ENCODE measurements at regions not wholly inside any gene's neighbourhood (a gene's known extent, or its start where the extent isn't known, plus 50 kb on each side); places are given as distances from the start of the nearest gene placed in this dataset.
"Not testable (repeated sequence)": the region's sequence is repeated elsewhere in the genome, so short reads cannot be mapped to it uniquely, and the experiment has no call there.

DNA sequence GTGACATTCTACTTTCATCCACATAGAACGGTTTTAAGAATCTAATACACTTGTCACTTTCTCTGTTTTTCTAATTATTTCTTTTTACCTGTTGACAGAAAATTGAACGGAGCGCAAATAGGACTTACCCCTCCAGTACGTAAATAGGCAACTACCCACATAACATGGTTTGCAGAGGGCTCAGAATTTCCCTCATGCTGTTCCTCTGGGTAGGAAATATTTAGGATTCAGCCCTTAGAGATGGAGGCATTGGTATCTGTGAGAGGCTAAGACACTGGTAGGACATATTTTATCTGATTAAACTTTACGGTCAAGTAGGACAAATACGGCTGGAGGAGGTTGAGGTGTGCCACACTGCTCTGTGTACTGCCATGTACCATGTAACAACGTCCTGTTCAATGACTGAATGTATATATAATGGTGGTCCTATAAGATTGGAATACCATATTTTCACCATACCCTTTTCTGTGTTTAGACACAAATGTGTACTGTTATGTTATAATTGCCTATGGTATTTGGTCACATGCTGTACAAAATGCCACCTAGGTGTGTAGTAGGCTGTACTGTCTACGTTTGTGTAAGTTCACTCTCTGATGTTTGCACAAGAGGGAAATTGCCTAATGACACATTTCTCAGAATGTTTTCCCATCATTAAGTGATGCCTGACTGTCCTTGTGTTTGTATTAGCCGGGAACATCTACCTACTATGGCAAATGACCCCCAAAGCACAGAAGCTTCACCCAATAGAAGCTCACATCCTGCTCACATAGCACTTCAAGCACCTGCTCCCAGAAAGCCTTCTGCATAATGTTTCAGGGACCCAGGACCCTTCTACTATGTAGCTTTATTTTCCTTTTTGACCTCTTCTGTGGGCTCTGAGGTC is 429.4 kb upstream of the AKR1E2 start:
- TF ChIP-seq, protein P1, sequence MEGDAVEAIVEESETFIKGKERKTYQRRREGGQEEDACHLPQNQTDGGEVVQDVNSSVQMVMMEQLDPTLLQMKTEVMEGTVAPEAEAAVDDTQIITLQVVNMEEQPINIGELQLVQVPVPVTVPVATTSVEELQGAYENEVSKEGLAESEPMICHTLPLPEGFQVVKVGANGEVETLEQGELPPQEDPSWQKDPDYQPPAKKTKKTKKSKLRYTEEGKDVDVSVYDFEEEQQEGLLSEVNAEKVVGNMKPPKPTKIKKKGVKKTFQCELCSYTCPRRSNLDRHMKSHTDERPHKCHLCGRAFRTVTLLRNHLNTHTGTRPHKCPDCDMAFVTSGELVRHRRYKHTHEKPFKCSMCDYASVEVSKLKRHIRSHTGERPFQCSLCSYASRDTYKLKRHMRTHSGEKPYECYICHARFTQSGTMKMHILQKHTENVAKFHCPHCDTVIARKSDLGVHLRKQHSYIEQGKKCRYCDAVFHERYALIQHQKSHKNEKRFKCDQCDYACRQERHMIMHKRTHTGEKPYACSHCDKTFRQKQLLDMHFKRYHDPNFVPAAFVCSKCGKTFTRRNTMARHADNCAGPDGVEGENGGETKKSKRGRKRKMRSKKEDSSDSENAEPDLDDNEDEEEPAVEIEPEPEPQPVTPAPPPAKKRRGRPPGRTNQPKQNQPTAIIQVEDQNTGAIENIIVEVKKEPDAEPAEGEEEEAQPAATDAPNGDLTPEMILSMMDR (IDR thresholded peaks at IDR 0.05; ENCODE audit: low read depth, low read length), result no peak
- Histone ChIP-seq H3K4me3 (ENCODE audit: low read depth, low read length) (no peak overlapping the region), H3K36me3 (no peaks in the 10 kb centered on the region), H3K4me1 (no peaks in the 10 kb centered on the region), H3K9me3 (no peaks in the 10 kb centered on the region), H3K27me3 (no peaks in the 10 kb centered on the region)
- DNase-seq, result no peak

DNA sequence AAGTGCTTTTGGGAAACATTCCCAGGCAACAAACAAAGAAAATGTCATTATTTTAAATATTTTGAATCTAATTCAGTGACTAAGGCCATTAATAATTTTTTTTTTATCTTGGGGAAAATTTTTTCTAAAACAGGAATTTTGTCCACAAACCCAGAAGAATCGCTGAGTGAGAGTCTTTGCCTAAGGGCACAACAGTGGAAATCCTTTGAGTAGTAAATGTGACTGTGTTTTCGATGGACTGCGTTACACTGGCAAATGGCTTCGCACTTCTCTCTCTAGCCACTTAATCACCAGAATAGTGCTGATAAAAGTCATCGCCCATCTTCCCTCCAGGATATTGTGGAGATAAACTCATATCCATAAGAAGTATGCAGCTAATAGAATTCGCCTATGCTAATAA is 430.3 kb upstream of the AKR1E2 start:
- Histone ChIP-seq H3K9me3 (no peaks in the 10 kb centered on the region), H3K27me3 (no peaks in the 10 kb centered on the region), H3K4me1 (no peaks in the 10 kb centered on the region), H3K4me3 (ENCODE audit: low read depth, low read length) (no peak overlapping the region), H3K36me3 (no peaks in the 10 kb centered on the region)
- no peak for DNase-seq
- TF ChIP-seq, protein P1 (IDR thresholded peaks at IDR 0.05; ENCODE audit: low read depth, low read length), result no peak

DNA sequence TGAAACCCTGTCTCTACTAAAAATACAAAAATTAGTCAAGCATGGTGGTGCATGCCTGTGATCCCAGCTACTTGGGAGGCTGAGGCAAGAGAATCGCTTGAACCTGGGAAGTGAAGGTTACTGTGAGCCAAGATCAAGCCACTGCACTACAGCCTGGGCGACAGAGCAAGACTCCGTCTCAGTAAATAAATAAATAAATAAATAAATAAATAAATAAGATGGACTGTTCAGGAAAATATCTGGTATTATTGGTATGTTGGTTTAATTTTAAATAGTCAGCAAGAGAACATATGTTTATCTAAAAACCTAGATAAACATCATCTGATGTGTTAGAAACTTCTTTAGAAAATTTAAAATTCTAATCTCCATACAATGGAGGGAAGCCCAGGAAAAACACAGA is 431.6 kb upstream of the AKR1E2 start:
- DNase-seq; H3K36me3 ChIP-seq; H3K4me1 ChIP-seq; H3K4me3 ChIP-seq (ENCODE audit: low read depth, low read length); H3K27me3 ChIP-seq; H3K9me3 ChIP-seq: not testable (repeated sequence)

DNA sequence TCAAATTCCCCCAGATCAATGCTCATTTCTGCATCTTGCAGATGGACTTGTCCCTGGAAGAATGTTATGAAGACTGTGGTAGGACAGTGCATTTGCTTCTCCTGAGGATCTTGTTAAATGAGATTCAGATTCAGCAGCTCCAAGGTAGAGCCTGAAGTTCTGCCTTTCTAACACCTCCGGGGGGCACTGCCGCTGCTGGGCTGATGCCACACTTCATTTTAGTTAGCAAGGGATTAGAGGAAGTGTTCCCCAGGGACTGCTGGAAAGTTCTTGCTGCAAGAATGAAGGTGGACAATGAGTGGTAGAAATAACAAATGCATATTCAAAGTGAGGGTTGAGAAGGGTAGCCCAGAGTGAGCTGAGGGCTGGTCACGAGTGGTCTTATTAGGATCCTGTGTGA is 434.3 kb upstream of the AKR1E2 start:
- Histone ChIP-seq H3K36me3 (no peaks in the 10 kb centered on the region), H3K4me1 (no peaks in the 10 kb centered on the region), H3K27me3 (no peaks in the 10 kb centered on the region), H3K4me3 (ENCODE audit: low read depth, low read length) (no peak overlapping the region), H3K9me3 (no peaks in the 10 kb centered on the region)
- DNase-seq, result no peak
- TF ChIP-seq, protein P1 (IDR thresholded peaks at IDR 0.05; ENCODE audit: low read depth, low read length), result no peak

DNA sequence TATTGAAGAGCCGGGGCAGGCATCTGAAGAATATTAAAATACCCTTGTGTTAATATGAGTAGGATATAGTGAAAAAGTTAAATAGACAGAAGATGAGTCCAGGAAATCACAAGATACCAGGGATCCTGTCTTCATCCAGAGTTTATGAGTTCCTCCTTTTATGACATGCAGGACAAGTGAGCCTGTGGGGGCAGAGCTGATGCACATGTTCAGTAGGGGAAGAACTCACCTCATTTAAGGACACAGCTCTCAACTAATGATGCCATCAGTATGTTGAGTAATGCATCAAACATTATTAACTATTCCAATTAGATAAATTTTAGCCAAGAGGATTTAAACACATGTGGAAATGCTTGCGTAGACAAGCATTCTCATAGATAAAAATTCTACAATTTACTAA is 435.8 kb upstream of the AKR1E2 start:
- TF ChIP-seq, protein P1 (IDR thresholded peaks at IDR 0.05; ENCODE audit: low read depth, low read length), result no peak
- H3K4me3 ChIP-seq (ENCODE audit: low read depth, low read length), result no peak overlapping the region
- no peak for DNase-seq

DNA sequence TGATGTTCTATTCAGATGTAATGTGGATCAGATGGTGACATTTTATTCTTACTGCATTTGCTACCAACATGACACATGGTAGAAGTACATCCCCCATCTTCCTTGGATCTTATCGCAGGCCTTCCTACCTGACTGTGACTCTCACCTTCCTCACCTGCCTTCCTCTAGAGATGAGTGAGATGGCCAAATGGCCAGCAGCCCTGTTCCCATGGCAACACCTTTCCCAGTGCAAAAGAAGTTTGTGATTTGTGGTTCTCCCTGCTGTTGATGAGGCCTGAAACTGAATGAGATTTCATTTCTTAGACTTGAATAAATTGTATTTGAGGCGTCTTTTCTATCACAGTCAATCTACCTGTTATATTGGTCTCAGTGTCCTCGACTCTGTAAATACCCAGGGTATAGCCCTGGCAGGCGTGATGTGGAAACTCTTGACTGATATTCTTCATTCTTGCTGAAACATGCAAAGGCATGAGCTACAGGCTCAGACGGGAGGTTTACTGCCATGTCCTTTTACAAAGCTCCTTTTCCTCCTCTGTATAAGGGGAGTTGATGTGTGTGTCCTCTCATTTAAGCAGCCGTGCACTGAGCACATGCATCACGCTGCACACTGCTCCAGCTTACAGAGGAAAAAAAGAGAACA is 440.7 kb upstream of the AKR1E2 start:
- no peaks in the 10 kb centered on the region for H3K9me3 ChIP-seq
- no peaks in the 10 kb centered on the region for H3K36me3 ChIP-seq
- DNase-seq, result no peak
- no peaks in the 10 kb centered on the region for H3K27me3 ChIP-seq
- TF ChIP-seq, protein P1 (IDR thresholded peaks at IDR 0.05; ENCODE audit: low read depth, low read length), result no peak
- H3K4me3 ChIP-seq (ENCODE audit: low read depth, low read length), result no peak overlapping the region
- H3K4me1 ChIP-seq, result no peaks in the 10 kb centered on the region

More for the DNA sequence above, 435.8 kb upstream of the AKR1E2 start:
- Histone ChIP-seq H3K36me3 (no peaks in the 10 kb centered on the region), H3K9me3 (no peaks in the 10 kb centered on the region), H3K4me1 (no peaks in the 10 kb centered on the region), H3K27me3 (no peaks in the 10 kb centered on the region)
